GM12892 (cell line): ENCODE measurements at regions not wholly inside any gene's neighbourhood (a gene's known extent, or its start where the extent isn't known, plus 50 kb on each side); places are given as distances from the start of the nearest gene placed in this dataset.

Source experiments
- DNase-seq: peaks from one replicate; pipeline ENCODE4 v3.0.0; 2011; ENCODE audit not compliant: insufficient read length
- FAIRE-seq: peaks from 2 replicates; lab custom pipeline; 2011; peaks lifted over from hg19 to GRCh38; lab: Jason Lieb, UNC
- POLR2A ChIP-seq: IDR thresholded peaks from 2 replicates; pipeline ENCODE4 v1.6.1; 2011; ENCODE audit warnings: low read depth, low read length, control low read depth
- POLR2AphosphoS5 ChIP-seq: IDR thresholded peaks from 2 replicates; pipeline ENCODE4 v1.6.1; 2011; ENCODE audit warnings: low read depth, low read length, control low read depth
- TAF1 ChIP-seq: IDR thresholded peaks from 2 replicates; pipeline ENCODE4 v1.6.1; 2011; ENCODE audit warnings: low read depth, mild to moderate bottlenecking, control low read depth, low read length, borderline replicate concordance

GRCh38 chr21:27683292-27683691 is 716.4 kb upstream of the ADAMTS5 start:
- DNase-seq (no peak), FAIRE-seq (no peak)
- TF ChIP-seq TAF1 (no peak), POLR2A (no peak), POLR2AphosphoS5 (no peak)

GRCh38 chr21:27681841-27682240 is 715.0 kb upstream of the ADAMTS5 start:
- FAIRE-seq: no peak
- TF ChIP-seq POLR2A (no peak), TAF1 (no peak), POLR2AphosphoS5 (no peak)
- no peak for DNase-seq

GRCh38 chr21:27681038-27681437 is 714.1 kb upstream of the ADAMTS5 start:
- TF ChIP-seq TAF1 (no peak), POLR2A (no peak), POLR2AphosphoS5 (no peak)
- DNase-seq (no peak), FAIRE-seq (no peak)

GRCh38 chr21:27680181-27680580 is 713.3 kb upstream of the ADAMTS5 start:
- FAIRE-seq (no peak), DNase-seq (no peak)
- no peak for TF ChIP-seq TAF1
- TF ChIP-seq POLR2AphosphoS5: no peak
- TF ChIP-seq POLR2A: no peak

GRCh38 chr21:27678511-27678910 is 711.6 kb upstream of the ADAMTS5 start:
- no peak for DNase-seq
- no peak for FAIRE-seq
- TF ChIP-seq POLR2AphosphoS5 (no peak), POLR2A (no peak), TAF1 (no peak)

GRCh38 chr21:27677546-27677945 is 710.7 kb upstream of the ADAMTS5 start:
- TF ChIP-seq TAF1 (no peak), POLR2A (no peak), POLR2AphosphoS5 (no peak)
- FAIRE-seq: no peak
- no peak for DNase-seq

- no peak for FAIRE-seq
- TF ChIP-seq POLR2A (no peak), POLR2AphosphoS5 (no peak), TAF1 (no peak)
- DNase-seq: no peak
Measured at GRCh38 chr21:27675306-27675705, 708.4 kb upstream of the ADAMTS5 start.

GRCh38 chr21:27674041-27674615 is 707.2 kb upstream of the ADAMTS5 start:
- no peak for FAIRE-seq
- no peak for DNase-seq
- TF ChIP-seq TAF1 (no peak), POLR2AphosphoS5 (no peak), POLR2A (no peak)

GRCh38 chr21:27673581-27673980 is 706.7 kb upstream of the ADAMTS5 start:
- FAIRE-seq: no peak
- DNase-seq: no peak
- TF ChIP-seq POLR2A: no peak
- no peak for TF ChIP-seq TAF1
- no peak for TF ChIP-seq POLR2AphosphoS5

- TF ChIP-seq TAF1 (no peak), POLR2AphosphoS5 (no peak), POLR2A (no peak)
- DNase-seq (no peak), FAIRE-seq (no peak)
Measured at GRCh38 chr21:27671207-27671606, 704.3 kb upstream of the ADAMTS5 start.

GRCh38 chr21:27653481-27653880 is 686.6 kb upstream of the ADAMTS5 start:
- TF ChIP-seq POLR2AphosphoS5: no peak
- TF ChIP-seq POLR2A: no peak
- no peak for TF ChIP-seq TAF1
- DNase-seq (no peak), FAIRE-seq (no peak)

- FAIRE-seq: no peak
- TF ChIP-seq TAF1: no peak
- no peak for TF ChIP-seq POLR2A
- no peak for TF ChIP-seq POLR2AphosphoS5
Measured at GRCh38 chr21:27649762-27650161, 682.9 kb upstream of the ADAMTS5 start.

GRCh38 chr21:27649323-27649722 is 682.4 kb upstream of the ADAMTS5 start:
- no peak for FAIRE-seq

More at GRCh38 chr21:27649762-27650161, 682.9 kb upstream of the ADAMTS5 start:
- DNase-seq: no peak

GRCh38 chr21:27648560-27648959 is 681.7 kb upstream of the ADAMTS5 start:
- FAIRE-seq (no peak), DNase-seq (no peak)
- TF ChIP-seq TAF1: no peak
- no peak for TF ChIP-seq POLR2A
- no peak for TF ChIP-seq POLR2AphosphoS5

More at GRCh38 chr21:27649323-27649722, 682.4 kb upstream of the ADAMTS5 start:
- DNase-seq: no peak
- TF ChIP-seq POLR2AphosphoS5: no peak
- no peak for TF ChIP-seq POLR2A
- no peak for TF ChIP-seq TAF1
